GM04503 (cell line): ENCODE measurements at regions not wholly inside any gene's neighbourhood (a gene's known extent, or its start where the extent isn't known, plus 50 kb on each side); places are given as distances from the start of the nearest gene placed in this dataset.
"Not testable (repeated sequence)": the region's sequence is repeated elsewhere in the genome, so short reads cannot be mapped to it uniquely, and the experiment has no call there.

Source experiments
- DNase-seq: peaks from one replicate; pipeline ENCODE4 v3.0.0-alpha.2; 2012; ENCODE audit warnings: low read depth

DNA sequence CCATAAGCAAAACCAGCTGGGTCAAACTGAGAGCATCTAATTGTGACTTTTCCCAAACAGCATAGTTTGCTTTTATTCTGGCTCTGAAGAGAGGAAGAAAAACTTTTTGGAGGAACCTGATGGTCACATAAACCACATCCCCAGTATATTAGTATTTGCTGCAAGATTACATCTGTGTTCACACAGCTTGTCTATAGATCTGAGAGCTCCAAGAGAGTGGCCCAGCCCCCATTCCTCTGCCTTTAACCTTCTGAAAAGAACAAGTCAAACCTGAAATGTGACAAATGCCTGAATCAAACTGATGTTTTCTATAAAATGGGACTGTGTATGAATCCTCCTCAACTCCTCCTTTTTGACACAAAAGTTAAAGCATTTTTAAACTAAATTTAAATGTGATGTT, 435.2 kb downstream of the ZNF479 start:
- not testable (repeated sequence) for DNase-seq

DNA sequence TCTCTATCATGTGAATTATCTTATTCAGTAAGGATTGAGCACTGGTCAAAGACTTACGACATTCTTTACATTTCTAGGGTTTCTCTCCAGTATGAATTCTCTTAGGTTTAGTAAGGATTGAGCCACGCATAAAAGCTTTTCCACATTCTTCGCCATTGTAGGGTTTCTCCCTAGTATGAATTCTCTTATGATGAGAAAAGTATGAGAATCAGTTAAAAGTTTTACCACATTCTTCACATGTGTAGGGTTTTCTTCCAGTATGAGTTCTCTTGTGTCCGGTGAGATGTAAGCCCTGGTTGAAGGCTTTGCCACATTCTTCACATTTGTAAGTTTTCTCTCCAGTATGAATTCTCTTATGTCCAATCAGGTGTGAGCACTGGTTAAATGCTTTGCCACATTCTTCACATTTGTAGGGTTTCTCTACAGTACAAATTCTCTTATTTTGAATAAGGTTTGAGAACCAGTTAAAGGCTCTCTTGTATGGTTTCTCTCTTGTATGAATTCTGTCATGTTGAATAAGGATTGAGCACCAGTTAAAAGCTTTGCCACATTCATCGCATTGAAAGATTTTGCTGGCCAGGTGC, 445.9 kb downstream of the ZNF479 start:
- no peak for DNase-seq

DNA sequence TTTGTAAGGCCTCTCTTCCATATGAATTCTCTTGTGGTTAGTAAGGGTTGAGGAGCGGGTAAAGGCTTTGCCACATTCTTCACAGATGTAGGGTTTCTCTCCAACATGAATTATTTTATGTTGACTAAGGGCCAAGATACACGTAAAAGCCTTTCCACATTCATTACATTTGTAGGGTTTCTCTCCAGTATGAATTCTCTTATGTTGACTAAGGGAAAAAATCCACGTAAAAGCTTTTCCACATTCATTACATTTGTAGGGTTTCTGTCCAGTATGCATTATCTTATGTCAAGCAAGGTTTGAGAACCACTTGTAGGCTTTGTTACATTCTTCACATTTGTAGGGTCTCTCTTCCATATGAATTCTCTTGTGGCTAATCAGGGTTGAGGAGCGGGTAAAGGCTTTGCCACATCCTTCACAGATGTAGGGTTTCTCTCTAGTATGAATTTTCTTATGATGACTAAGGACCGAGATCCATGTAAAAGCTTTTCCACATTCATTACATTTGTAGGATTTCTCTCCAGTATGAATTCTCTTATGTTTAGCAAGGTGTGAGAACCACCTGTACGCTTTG, 493.0 kb downstream of the ZNF479 start:
- DNase-seq: no peak

DNA sequence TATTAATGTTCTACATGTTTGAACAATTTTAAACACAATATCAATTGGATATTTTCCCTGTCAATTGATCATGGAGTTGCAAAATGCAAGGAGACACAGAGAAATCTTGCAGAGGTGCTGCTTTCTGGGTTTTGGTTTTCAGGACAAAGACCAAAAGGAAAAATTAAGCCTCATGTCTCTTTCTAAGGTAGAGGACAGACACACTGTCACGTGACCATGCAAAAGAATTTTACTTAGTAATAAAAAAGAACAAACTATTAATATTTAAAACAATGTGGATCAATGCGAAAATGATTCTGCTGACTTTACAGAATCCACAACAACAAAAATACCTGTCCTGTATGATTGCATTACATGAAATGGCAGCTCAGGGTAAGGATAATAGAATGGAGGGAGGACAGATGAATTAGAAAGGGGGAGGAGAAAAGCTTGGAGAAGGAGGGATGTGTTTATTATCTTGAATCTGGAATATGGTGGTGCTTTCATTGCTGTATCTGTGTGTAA, 493.7 kb upstream of the NUPR2 start:
- DNase-seq: no peak

DNA sequence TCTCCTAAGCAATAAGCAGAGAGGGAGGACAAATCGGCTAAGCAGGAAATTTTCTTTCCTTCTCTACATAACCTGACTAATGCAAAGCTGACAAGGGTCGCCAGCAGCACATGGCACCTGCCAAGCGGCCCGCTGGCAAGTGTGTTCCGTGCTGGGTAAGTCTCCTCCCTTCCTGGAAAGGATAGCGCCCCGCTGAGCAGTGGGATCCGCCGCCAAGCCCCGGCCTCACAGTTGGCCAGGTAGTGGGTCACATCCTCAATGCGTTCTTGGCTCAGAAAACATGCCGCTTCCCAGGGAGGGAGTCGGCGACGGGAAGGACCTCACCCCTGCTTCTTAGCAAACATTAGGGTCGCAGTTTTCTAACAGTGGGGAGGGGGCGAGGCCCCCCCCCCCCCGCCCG, 488.9 kb upstream of the NUPR2 start:
- no peak for DNase-seq

DNA sequence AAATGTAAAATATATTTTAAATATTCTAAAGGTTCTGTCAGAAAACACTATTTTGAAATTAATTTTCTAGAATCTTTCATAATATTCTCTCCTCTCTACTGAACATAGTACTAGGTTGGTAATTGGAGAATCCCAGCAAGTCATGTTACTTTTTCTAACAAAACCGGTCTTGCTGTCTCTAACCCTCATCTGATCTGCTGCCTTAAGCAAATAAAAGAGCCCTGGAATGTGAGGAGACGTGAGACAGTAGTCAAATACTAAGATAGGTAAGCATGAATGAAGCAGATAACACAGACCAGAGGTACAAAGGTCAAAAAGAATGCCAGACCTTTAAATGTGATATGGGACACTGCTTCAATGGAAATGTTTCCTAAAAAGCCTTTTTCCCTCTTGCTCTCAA, 462.4 kb upstream of the NUPR2 start:
- no peak for DNase-seq

DNA sequence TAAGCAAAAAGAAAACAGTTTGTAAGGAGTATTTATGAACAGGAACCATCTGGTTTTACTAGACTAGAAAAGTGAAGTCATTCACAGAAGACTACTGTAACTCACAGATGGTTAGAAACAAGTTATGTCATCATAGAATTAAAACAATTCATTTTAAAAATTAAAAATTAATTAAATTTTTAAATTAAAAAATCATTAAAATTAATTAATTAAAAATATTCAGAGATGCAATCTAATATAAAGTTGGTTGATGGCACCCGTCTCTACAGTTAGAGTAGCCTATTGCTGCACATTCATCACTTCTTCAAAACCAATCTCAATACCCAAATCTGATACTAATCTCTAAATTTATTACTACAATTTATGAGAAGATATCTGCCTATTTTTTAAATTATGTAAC, 454.8 kb upstream of the NUPR2 start:
- DNase-seq: no peak

DNA sequence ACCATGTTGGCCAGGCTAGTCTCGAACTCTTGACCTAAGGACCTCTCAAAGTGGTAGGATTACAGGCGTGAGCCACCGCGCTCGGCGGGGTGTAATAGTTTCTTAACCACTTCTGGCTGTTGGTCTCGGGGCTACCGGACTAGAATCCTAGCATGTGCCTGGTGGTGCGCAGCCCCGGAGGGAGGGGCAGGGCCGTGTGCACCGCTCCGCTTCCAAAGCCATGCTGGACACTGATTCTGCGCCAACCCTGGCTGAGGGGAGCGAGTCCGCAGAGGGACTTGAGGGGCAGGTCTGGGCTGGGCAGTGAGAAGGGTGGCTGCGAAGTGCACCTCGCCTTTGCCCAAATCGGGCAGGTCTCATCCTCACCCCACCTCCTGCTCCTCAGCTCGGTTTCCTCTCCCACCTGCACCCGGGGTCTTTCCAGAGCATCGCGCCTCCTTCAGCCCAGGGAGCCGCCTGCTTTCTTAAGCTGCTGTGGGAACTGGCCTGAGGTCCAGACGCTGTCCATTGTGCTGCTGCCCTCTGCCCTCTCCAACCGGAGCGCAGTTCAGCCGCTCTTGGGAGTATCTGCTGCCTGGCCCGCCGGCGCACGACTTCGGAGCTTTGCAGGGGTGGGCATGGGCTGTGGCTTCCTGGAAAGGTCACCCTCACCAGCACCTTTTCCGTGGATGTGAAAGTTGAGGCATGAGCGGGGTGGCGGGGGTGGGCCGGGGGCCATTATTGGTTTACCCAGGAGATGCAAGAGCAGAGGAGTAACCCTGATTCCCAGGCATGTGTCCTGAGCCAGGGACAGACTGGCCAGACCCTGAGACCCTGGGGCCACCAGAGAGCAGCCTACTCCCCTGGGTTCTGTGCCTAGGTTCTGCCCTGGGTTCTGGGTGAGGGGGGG, 422.6 kb upstream of the NUPR2 start:
- DNase-seq: no peak

DNA sequence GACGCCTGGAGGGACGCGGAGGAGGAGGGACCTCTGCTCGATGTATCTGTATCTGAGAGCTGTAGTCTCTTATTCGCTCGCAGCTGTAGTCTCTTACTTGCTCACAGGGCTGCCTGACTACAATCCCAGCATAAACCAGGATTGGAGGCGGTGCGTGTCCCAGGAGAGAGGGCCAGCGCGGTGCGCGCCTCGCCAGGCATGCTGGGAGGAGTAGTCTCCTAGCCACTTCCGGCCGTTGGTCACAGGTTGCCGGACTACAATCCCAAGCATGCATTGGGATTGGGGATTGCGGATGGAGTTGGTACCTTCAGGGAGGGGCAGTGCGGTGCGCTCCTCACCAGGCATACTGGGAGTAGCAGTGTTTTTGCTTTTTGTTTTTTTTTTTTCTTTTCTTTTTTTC, 421.7 kb upstream of the NUPR2 start:
- no peak for DNase-seq

DNA sequence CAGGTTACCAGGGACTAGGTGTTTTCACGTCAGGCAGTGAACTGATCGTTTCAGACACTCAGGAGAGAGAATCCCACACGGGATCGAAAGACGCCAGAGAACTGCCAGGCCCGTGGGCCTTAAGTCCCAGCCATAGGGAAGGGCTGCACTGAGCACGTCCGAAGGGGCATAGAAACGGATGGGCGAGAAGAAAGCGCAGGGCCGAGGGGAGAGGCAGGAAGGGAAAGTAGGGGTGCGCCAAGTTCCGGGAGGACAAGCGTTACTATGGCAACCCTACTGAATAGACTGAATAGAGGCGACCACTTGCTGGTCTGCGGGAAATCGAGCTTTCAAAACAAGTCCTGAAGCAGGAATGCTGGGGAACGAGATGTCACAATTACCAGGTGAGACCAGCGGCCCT, 421.3 kb upstream of the NUPR2 start:
- no peak for DNase-seq

DNA sequence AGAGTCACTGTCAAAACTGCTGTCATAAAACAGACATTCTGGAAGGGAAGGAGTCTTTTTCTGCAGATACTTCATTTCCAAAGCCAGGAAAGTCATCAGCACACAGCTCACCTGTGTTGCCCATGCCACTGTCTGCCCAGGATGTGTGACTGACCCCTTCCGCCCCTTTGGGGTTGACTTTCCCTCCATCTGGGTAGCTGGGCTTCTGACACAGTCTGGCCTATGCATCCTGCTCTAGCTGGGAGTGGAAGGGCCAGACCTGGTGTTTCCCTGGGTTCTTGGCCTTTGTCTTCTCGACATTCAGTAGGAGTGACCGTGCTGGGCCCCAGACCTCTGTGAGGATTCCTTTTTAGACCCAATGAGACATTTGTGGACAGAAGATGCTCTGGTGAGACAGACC, 378.9 kb upstream of the NUPR2 start:
- DNase-seq: no peak

DNA sequence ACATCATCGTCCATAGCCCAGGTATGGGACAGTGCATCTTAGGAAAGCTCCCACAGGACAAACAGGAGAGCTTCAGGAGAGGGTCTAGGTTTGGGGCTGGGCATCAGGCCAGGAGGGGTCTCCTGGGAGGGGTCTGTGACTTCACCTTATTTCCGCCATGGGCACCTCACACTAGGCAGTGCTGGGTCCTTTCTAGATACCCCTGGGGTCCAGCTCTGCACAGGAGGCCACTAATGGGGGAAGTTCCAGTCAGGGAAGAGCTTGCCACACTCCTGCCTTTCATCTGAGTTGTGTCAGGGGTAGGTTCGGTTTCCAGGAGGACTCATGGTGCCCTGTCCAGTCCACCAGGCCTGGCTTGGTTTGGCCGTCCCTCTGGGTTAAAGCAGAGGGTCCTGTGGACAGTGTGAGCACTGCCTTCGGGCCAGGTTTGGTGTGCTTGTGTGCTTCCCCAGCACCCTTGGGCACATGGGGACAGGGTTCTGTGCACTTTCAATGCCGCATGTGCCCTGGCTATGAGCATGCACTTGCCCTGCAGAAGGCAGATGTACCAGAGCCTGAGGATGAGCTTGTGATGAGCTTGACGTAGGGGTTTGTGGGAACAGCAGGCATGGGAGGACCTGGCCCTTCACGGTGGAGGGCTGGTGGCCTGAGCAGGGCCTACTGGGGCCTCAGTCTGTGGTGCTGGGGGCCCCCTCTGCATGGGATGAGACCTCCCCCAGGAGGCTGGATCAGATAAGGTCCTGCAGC, 377.7 kb upstream of the NUPR2 start:
- no peak for DNase-seq

DNA sequence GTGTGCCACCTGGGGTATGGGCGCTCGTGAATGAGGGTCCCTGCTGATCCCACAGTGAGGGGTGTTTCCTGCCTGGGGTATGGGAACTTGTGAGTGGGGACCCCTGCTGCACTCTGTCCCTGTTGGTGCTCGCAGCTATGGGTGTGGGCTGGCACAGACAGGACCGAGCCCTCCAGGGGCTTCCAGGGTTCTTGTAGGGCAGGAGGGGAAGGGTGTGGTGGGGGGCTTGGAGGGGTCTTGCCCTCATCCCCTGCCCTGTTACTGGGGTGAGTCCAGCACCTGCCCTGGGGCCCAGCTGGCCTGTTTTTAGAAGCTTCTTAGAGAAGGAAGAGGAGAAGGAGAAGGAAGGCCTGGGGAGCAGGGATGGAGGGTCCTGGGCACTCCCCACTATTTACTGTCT, 377.0 kb upstream of the NUPR2 start:
- DNase-seq: no peak

DNA sequence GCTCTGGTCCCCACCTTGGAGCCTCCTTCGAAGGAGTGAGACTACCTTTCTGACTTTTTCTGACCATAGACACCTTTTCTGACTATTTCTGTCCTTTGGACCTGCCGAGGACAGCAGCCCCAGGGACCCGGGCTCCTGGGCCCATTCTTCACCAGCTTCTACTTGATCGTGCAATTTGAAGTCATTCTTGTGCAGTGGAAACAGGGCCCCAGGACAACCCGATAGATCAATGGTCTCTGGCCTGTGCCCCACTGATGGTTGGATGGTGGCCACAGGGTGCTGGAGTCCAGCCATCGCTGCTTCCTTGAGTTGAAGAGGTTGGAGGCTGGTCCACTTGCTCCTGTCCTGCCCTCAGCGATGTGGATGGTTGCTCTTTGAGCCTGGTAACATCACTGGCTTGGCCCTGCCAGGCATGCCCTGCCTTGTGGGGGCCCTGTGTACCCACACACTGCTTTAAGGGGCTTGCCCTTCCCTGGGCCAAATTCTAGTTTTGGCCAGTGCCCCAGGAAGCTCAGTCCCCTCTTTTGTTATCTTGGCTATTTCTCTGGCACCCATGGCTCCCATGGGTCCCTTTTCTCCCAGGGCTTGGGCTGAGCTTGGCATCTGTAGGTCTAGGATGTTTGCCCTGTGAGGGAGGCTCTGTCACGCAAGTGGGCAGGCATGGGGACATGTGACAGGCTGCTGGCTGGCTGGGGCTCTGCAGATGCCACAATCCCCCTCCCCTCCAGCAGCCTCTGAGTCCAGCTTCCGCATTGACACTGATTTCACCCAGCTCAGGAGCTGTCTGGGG, 375.6 kb upstream of the NUPR2 start:
- no peak for DNase-seq

DNA sequence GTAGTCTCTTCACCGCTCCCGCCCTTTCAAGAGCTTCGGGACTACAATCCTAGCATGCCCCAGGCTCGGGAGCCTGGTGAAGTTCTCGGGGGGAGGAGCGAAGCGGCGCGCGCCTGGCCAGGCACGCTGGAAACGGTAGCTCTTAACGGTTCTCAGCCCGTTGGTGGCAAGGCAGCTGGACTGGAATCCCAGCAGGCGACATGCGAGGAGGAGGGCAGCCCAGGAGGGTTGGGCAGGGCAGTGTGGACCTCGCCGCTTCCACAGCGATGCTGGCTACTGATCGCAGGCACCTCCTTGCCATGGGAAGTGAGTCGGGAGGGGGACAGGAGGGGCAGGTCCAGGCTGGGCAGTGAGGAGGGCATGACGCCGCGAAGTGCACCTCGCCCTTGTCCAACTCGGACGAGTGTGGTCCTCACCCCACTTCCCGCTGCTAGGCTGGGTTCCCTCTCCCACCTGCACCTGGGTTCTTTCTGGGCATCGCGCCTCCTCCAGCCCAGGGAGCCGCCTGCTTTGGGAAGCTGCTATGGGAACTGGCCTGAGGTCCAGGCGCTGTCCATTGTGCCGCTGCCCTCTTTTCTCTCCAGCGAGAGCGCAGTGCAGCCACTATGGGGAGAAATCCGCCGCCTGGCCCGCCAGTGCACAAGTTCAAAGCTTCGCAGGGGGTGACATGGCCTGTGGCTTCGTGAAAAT, 367.8 kb upstream of the NUPR2 start:
- no peak for DNase-seq

DNA sequence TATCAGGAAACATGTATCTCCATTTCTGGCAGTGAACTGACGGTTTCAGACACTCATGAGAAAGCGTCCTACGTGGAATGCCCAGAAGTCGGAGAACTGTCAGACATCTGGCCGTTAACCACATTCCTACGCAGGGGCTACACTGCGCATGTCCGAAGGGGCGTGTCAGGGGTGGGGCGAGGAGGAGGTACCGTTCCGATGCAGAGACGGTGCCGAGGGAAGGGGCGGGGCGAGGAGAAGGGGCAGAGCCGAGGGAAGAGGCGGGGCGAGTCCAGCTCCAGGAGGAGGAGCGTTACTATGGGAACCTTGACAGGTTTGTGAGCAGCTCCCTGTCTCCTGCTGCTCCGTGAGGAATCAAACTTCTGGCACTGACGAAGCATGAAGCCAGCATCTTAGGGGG, 366.9 kb upstream of the NUPR2 start:
- no peak for DNase-seq

DNA sequence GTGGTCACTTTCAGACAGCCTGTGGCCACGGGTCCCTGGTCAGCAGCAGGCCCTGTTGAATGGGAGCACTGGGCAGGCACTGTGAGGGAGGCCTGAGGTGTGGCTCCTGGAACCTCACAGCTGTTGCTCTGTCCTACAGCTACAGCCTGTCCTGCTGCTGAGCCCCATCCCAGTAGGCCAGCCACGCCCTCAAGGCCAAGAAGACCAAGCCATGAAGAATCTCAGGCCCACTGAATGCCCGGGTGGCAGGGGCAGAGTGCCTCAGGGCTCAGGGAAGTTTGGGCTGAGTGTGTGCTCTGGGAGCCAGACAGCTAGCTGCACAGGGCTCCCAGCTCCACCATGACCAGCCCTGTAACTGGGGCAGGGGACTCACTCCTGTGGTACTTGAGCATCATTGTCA, 363.5 kb upstream of the NUPR2 start:
- DNase-seq: no peak

DNA sequence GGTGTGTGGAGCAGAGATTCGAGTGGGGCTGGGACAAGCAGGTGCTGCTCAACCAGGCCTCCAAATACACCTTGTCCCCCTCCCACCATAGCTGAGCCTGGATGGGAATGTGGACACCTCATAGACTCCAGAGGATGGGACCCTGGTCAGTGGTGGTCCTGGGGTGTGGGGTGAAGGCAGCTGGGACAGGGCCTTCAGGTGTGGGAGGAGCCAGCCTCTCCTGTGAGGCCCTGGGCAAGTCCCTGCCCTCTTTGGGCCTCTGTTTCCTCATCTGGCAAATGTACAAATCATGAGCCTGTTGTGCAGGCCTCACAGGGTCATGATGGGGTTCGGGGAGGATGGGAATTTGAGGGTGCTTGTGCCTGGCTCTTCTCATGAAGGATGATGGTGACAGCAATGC, 362.9 kb upstream of the NUPR2 start:
- DNase-seq: no peak

DNA sequence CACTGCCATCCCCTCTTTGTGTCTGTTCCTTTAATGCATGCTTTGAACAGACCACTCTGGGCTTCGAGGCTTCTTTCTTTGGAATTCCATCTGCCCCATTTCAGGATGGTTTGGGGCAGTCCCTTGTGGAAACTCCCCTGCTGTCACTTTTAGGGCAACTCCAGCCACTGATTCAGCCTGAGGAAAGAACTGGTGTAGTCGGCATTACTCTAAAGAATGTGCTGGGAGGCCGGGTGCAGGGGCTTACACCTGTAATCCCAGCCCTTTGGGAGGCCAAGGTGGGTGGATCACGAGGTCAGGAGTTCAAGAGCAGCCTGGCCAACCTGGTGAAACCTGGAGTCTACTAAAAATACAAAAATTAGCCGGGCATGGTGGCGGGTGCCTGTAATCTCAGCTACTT, 358.1 kb upstream of the NUPR2 start:
- DNase-seq: no peak

DNA sequence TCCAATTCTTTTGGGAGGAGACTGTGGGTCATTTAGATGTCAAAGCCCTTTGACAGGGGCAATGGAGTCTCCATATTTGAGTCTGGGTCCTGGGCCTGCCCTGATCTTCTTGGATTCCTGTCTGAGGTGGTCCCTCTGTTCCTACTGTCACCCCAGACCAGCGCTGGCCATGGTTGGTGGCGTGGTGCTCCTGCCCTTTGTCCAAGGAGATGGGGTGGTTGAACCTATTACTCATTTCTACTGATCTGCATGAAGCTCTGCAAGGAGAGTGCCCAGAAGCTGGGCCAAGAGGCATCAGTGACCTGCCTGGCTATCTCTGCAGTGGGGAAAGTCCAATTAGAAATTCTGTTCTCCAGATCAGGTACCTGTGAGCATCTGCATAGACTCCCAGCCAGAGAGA, 355.6 kb upstream of the NUPR2 start:
- no peak for DNase-seq
